AML-193 (cell line): ENCODE measurements at regions not wholly inside any gene's neighbourhood (a gene's known extent, or its start where the extent isn't known, plus 50 kb on each side); places are given as distances from the start of the nearest gene placed in this dataset.
"Not testable (repeated sequence)": the region's sequence is repeated elsewhere in the genome, so short reads cannot be mapped to it uniquely, and the experiment has no call there.

Source experiments
- DNase-seq, 2 experiments: peaks; one replicate each; lab custom pipeline; 2025; lab: John Stamatoyannopoulos, UW

- DNase-seq = no peak
Observed at GRCh38 chr11:82210011-82210410, 523.7 kb downstream of the FAM181B start.

DNA sequence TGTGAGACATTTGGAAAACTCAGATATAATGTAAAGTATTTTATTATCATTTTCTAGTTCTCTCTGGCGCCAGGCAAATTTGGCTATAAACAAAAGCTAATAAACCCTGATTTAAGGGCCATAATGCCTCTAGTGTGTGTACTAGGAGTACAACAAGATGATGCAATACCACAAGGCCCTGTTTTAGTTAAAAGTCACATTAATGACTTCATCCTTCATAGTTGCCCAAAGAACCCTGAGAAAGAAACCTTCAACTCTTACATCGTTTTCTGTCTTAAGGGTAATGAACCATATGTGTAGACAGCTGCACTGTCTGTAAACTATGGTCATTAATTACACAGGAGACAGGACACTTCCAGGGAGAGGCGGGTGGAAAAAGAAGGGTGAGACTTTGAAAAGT is 538.4 kb downstream of the FAM181B start:
- DNase-seq = no peak

GRCh38 chr11:82194521-82194920 is 539.1 kb downstream of the FAM181B start:
- DNase-seq = no peak

GRCh38 chr11:82191695-82192094 is 542.0 kb downstream of the FAM181B start:
- no peak for DNase-seq

- DNase-seq = no peak
Observed at GRCh38 chr11:82185925-82186324, 547.7 kb downstream of the FAM181B start.

DNA sequence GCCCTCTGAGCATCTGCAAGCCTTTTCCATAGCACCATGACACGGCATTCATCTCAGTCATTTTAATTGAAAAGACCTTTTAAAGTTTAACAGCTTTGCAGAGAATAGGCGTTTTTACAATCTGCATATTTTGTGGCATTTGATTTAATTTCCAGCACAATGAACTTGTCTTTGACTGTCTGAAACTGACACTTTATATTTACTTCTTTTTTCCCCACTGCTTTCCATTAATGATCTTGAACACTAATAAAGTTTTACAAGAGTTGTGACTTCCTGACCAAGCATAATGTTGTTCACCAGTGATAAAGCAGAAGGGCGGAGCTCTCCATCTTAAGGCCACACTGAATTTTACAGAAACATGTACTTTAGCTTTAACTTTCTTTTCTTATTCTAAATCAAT is 548.7 kb downstream of the FAM181B start:
- no peak for DNase-seq

GRCh38 chr11:82183346-82183745 is 550.3 kb downstream of the FAM181B start:
- no peak for DNase-seq

GRCh38 chr11:82182697-82183096 is 551.0 kb downstream of the FAM181B start:
- DNase-seq = not testable (repeated sequence)

DNA sequence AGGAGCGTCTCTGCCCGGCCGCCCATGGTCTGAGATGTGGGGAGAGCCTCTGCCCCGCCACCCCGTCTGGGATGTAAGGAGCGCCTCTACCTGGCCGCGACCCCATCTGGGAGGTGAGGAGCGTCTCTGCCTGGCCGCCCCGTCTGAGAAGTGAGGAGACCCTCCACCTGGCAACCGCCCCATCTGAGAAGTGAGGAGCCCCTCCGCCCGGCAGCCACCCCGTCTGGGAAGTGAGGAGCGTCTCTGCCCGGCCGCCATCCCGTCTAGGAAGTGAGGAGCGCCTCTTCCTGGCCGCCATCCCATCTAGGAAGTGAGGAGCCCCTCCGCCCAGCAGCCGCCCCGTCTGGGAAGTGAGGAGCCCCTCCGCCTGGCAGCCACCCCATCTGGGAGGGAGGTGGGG is 551.9 kb downstream of the FAM181B start:
- DNase-seq = not testable (repeated sequence)

GRCh38 chr11:82176945-82177344 is 556.7 kb downstream of the FAM181B start:
- DNase-seq = no peak

DNA sequence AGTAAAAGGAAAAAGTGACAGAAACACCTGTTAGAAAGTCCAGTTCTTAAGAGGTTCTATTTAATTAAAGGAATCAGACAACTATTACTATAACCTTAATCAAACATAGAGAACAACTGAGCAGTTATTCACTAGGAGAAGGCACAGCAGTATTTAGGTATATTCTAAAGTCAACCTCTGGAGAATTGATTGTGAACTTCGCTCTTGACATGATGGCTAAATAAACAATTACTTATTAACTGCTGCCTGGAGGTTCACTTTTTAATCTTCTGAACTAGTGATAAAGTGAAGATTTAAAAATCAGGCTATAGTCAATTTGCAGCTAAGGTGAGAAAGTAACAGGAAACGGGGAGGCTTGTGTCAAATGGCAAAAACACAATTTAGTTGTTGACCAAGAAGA is 557.3 kb downstream of the FAM181B start:
- no peak for DNase-seq

DNA sequence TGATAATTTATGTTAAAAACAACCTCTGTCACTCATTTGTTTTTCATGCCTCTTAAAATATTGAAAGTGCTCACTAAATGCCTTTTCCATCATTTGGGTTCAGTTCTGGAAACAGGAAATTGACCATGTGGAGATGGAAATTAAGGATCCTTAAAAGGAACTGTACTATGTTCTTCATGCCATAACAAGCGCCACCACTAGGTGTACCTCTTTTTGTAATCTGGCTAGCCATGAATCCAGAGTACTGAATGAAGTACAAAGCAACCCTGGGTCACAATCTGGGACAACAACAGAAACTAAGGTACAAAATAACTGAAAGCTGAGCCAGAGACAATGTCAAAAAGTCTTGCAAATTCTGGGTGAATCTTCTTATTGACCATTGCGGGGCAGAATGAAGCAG is 559.1 kb downstream of the FAM181B start:
- DNase-seq = peak in 1 of 2 experiments; percentile 4

GRCh38 chr11:82146789-82147188 is 586.9 kb downstream of the FAM181B start:
- no peak for DNase-seq

DNA sequence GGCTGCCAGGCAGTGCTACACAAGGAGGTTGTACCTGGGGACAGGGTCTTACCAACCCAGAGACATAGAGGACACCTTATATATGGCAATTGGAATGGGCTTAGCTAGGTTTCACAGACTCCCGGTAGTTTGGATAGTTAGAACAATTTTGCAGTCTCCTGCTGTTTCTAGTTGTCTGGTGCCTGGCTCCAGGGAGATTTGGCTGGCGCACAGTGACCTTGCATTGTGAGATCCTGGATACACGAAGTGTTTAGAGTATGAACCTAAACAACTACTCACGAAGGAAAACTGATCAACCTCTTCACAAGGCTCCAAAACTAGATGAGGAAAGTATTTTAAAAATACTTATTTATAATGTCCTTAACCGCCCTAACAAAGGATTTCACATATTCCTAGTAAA is 614.7 kb downstream of the FAM181B start:
- DNase-seq = no peak

- no peak for DNase-seq
Observed at GRCh38 chr11:82117362-82117761, 616.3 kb downstream of the FAM181B start.

GRCh38 chr11:82105331-82105998 is 628.2 kb downstream of the FAM181B start:
- DNase-seq = no peak

GRCh38 chr11:82092904-82093303 is 640.8 kb downstream of the FAM181B start:
- DNase-seq = no peak

- DNase-seq = no peak
Observed at GRCh38 chr11:82089426-82089825, 644.2 kb downstream of the FAM181B start.

GRCh38 chr11:82085493-82085892 is 648.2 kb downstream of the FAM181B start:
- no peak for DNase-seq

GRCh38 chr11:82082976-82083375 is 650.7 kb downstream of the FAM181B start:
- DNase-seq = no peak

DNA sequence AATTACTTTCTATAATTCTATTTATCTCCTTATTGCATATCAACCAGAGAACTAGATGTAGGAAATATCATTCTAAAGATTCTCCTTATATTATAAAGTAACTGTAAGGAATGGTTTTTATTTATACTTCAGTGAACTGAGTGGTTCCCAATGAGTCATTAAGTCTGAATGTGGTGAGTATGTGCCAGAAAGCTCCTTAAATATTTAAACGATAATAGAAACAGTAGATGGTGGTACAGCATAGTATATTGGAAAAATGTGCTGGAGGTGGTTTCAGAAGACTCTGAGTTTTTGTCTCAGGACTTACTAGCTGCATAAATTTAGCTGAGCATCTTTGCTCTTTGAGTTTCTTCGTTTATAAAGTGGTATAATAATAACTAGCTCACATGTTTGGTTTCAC is 653.5 kb downstream of the FAM181B start:
- no peak for DNase-seq

DNA sequence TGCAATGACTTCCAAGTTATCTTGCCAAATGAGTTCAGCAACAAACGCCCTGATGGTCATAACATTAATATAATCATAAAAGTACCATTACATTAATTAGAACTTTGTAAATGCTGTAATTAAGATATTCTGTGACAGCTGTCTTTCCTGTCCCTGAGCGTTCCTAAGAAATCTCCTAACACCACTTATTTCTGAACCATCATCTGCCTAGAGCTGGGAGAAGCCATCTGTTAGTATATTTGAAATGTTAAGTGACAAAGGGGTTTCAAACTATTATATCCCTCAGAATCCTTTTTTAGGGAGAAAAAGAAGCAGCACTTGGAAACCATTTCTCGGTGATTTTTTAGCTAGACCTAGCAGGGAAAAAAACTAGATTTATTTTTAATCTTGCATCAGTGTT is 657.5 kb downstream of the FAM181B start:
- DNase-seq = no peak

DNA sequence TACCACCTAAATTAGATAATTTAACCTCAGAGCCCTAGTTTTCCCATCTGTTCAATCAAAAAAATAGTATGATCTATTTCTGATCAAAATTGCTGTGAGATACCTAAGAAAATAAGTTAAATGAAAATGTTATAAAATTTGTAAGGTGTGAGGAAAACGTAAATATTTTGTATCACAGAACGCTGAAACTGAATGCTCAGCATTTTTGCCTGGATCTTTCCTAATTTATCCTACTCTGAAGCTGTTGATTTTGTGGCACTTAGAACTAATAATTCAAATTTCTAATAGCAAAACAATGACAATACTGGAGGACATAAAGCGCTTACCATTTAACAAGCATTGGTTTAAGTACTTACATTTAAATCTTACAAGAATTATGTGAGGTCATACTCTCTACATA is 674.2 kb downstream of the FAM181B start:
- no peak for DNase-seq

GRCh38 chr11:82056450-82056849 is 677.2 kb downstream of the FAM181B start:
- no peak for DNase-seq
